HL-60 (cell line): ENCODE measurements at regions not wholly inside any gene's neighbourhood (a gene's known extent, or its start where the extent isn't known, plus 50 kb on each side); places are given as distances from the start of the nearest gene placed in this dataset.

Source experiments
- DNase-seq, 2 experiments: peaks; one replicate each; pipeline ENCODE4 v3.0.0-alpha.2; 2010 to 2020; ENCODE audit warnings: low read depth in 1 of 2, low spot score in 1 of 2
- H3K27ac ChIP-seq: fragments of 250-450 bp; sonication (Bioruptor Pico); replicated peaks from 2 replicates; pipeline ENCODE4 v1.5.1; 2020; ENCODE audit warnings: mild to moderate bottlenecking, moderate library complexity
- H3K27me3 ChIP-seq: fragments of 250-450 bp; sonication (Bioruptor Pico); 2 replicates; pipeline ENCODE4 v1.5.1; 2021; ENCODE audit warnings: mild to moderate bottlenecking, moderate library complexity; ENCODE audit not compliant: insufficient read depth, poor library complexity, severe bottlenecking
- H3K4me3 ChIP-seq: replicated peaks from 2 replicates; pipeline ENCODE4 v1.5.1; 2011; ENCODE audit warnings: mild to moderate bottlenecking, control low read depth, low read length; ENCODE audit not compliant: insufficient read depth
- GABPA ChIP-seq: IDR thresholded peaks from 2 replicates; pipeline ENCODE4 v1.6.1; 2012; ENCODE audit warnings: low read depth
- POLR2AphosphoS5 ChIP-seq: IDR thresholded peaks from 2 replicates; pipeline ENCODE4 v1.6.1; 2012; ENCODE audit warnings: low read depth
- REST ChIP-seq: IDR thresholded peaks from 2 replicates; pipeline ENCODE4 v1.6.1; 2012; ENCODE audit warnings: low read depth; ENCODE audit not compliant: insufficient replicate concordance
- SPI1 ChIP-seq: IDR thresholded peaks from 2 replicates; pipeline ENCODE4 v1.6.1; 2012; ENCODE audit warnings: low read depth, mild to moderate bottlenecking, borderline replicate concordance
- TF ChIP-seq, protein P1 (sequence below): IDR thresholded peaks from one replicate; pipeline ENCODE4 v1.5.1; 2011; ENCODE audit warnings: low read length, control low read depth, inconsistent platforms; ENCODE audit not compliant: insufficient read depth

DNA sequence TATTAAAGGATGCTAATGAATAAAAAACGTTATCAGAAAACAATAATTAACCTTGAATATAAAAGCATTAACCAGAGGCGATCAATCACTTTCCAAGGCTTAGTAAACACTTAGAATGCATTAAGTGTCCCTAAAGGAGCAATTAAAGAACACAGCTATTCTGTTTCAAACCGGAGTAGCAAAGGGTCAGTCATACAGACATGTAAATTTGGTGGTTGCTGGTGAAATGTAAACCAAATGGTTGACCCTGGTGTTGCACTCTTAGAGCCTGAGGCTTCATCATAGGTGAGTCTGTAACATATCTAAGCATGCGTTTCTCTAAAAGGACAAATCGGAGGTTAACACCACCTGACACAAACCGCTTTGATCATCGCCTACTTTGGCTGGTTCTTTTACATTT lies 1280.1 kb downstream of the TYW1 start:
- no peak for DNase-seq
- no peaks in the 10 kb centered on the region for H3K27me3 ChIP-seq
- H3K4me3 ChIP-seq, result no peak overlapping the region
- no peak for TF ChIP-seq POLR2AphosphoS5
- no peak for TF ChIP-seq GABPA
- no peak for TF ChIP-seq SPI1
- TF ChIP-seq, protein P1, sequence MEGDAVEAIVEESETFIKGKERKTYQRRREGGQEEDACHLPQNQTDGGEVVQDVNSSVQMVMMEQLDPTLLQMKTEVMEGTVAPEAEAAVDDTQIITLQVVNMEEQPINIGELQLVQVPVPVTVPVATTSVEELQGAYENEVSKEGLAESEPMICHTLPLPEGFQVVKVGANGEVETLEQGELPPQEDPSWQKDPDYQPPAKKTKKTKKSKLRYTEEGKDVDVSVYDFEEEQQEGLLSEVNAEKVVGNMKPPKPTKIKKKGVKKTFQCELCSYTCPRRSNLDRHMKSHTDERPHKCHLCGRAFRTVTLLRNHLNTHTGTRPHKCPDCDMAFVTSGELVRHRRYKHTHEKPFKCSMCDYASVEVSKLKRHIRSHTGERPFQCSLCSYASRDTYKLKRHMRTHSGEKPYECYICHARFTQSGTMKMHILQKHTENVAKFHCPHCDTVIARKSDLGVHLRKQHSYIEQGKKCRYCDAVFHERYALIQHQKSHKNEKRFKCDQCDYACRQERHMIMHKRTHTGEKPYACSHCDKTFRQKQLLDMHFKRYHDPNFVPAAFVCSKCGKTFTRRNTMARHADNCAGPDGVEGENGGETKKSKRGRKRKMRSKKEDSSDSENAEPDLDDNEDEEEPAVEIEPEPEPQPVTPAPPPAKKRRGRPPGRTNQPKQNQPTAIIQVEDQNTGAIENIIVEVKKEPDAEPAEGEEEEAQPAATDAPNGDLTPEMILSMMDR, result no peak
- TF ChIP-seq REST, result no peak
- no peak overlapping the region for H3K27ac ChIP-seq

DNA sequence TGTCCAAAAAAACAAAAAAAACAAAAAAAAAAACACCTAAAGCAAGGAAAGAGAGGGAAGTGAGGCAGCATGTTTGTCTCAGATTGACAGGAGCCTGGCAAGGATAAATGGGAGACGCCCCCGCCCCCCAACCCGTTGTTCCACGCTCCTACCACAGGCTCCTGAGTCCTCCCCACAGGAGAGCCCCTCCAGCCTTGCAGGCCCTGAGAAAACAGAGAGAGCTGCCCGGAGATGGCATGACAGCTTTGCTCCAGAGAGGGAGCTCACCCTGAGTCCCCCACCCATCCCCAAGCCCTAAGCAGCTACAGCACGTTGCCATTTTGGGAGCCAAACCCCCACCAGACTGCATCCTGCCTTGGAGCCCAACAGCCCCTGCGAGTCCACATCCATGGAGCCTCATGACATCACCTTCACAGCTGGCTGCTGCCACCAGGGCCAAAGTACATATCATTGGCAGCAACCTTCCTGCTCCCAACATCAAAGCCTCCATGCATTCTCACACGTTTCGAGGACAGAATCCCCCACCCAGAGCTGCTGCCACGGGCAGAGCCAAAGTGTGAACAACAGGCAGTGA lies 1283.3 kb downstream of the TYW1 start:
- no peak overlapping the region for H3K27ac ChIP-seq
- TF ChIP-seq POLR2AphosphoS5, result no peak
- no peaks in the 10 kb centered on the region for H3K27me3 ChIP-seq

GRCh38 chr7:68280931-68281330 lies 1284.3 kb downstream of the TYW1 start:
- no peak for DNase-seq
- no peaks in the 10 kb centered on the region for H3K27me3 ChIP-seq
- no peak overlapping the region for H3K4me3 ChIP-seq
- TF ChIP-seq POLR2AphosphoS5 (no peak), GABPA (no peak), REST (no peak), SPI1 (no peak)
- TF ChIP-seq, protein P1, result no peak
- no peak overlapping the region for H3K27ac ChIP-seq

More for the DNA sequence above, 1283.3 kb downstream of the TYW1 start:
- no peak for DNase-seq
- no peak overlapping the region for H3K4me3 ChIP-seq

GRCh38 chr7:68288144-68288593 lies 1291.5 kb downstream of the TYW1 start:
- no peak overlapping the region for H3K4me3 ChIP-seq
- H3K27ac ChIP-seq, result no peak overlapping the region
- no peaks in the 10 kb centered on the region for H3K27me3 ChIP-seq
- DNase-seq, result no peak
- TF ChIP-seq SPI1, result no peak
- TF ChIP-seq, protein P1, result no peak
- TF ChIP-seq GABPA, result no peak
- TF ChIP-seq POLR2AphosphoS5, result no peak
- TF ChIP-seq REST, result no peak
